ENCODE measurements at regions not wholly inside any gene's neighbourhood (a gene's known extent, or its start where the extent isn't known, plus 50 kb on each side); places are given as distances from the start of the nearest gene placed in this dataset.
"Not testable (repeated sequence)": the region's sequence is repeated elsewhere in the genome, so short reads cannot be mapped to it uniquely, and the experiment has no call there.

GRCh38 chr12:76971216-76971879 is 92.5 kb upstream of the CSRP2 start:
- not testable (repeated sequence) for DNase-seq

- DNase-seq: no peak
These were observed 88.5 kb upstream of the CSRP2 start for GRCh38 chr12:76967181-76967885.

- no peak for DNase-seq
These were observed 86.2 kb upstream of the CSRP2 start for GRCh38 chr12:76964784-76965571.

- no peak for DNase-seq
These were observed 83.3 kb upstream of the CSRP2 start for GRCh38 chr12:76962099-76962498.

GRCh38 chr12:76957301-76957700 is 78.5 kb upstream of the CSRP2 start:
- no peak for DNase-seq

- peak; percentile 13 for DNase-seq
These were observed 74.2 kb upstream of the CSRP2 start for GRCh38 chr12:76952995-76953394.

- DNase-seq: no peak
These were observed 70.1 kb upstream of the CSRP2 start for GRCh38 chr12:76948879-76949278.

- DNase-seq: peak; percentile 17
These were observed 68.5 kb upstream of the CSRP2 start for GRCh38 chr12:76947304-76947703.

- DNase-seq: peak; percentile 66
These were observed 67.6 kb upstream of the CSRP2 start for GRCh38 chr12:76946446-76946845.

GRCh38 chr12:76945867-76946266 is 67.0 kb upstream of the CSRP2 start:
- DNase-seq: peak; percentile 83

GRCh38 chr12:76944892-76945291 is 66.1 kb upstream of the CSRP2 start:
- no peak for DNase-seq

- DNase-seq: no peak
These were observed 64.2 kb upstream of the CSRP2 start for GRCh38 chr12:76943008-76943407.

- peak; percentile 96 for DNase-seq
These were observed 63.4 kb upstream of the CSRP2 start for GRCh38 chr12:76942267-76942666.

- DNase-seq: peak; percentile 55
These were observed 62.0 kb upstream of the CSRP2 start for GRCh38 chr12:76940671-76941445.

- DNase-seq: no peak
These were observed 60.9 kb upstream of the CSRP2 start for GRCh38 chr12:76939701-76940100.

- DNase-seq: no peak
These were observed 57.7 kb upstream of the CSRP2 start for GRCh38 chr12:76936275-76937193.

- not testable (repeated sequence) for DNase-seq
These were observed 54.6 kb upstream of the CSRP2 start for GRCh38 chr12:76933392-76933791.

GRCh38 chr12:76929499-76929898 is 50.7 kb upstream of the CSRP2 start:
- DNase-seq: no peak

Measured in fibroblast of upper back skin (primary cell).